KMS-11 (cell line): ENCODE measurements at regions not wholly inside any gene's neighbourhood (a gene's known extent, or its start where the extent isn't known, plus 50 kb on each side); places are given as distances from the start of the nearest gene placed in this dataset.

Experiments used
- H2AFZ ChIP-seq: fragments of 200-600 bp; sonication (generic); 2 replicates; pipeline ENCODE4 v1.6.1; 2016; ENCODE audit warnings: antibody characterized with exemption, mixed run types, low read depth
- H3K27ac ChIP-seq: fragments of 200-600 bp; sonication (generic); 2 replicates; pipeline ENCODE4 v1.6.1; 2016; ENCODE audit warnings: mild to moderate bottlenecking, mixed run types
- H3K27me3 ChIP-seq: fragments of 200-600 bp; sonication (generic); 2 replicates; pipeline ENCODE4 v1.6.1; 2017; ENCODE audit warnings: mild to moderate bottlenecking, low read depth, mixed run types, moderate library complexity; ENCODE audit not compliant: insufficient read depth
- H3K36me3 ChIP-seq: fragments of 200-600 bp; sonication (generic); 2 replicates; pipeline ENCODE4 v1.6.1; 2017; ENCODE audit warnings: mild to moderate bottlenecking, mixed run types; ENCODE audit not compliant: insufficient read depth
- H3K4me1 ChIP-seq: fragments of 200-600 bp; sonication (generic); 2 replicates; pipeline ENCODE4 v1.6.1; 2016; ENCODE audit warnings: mild to moderate bottlenecking, low read depth, mixed run types; ENCODE audit not compliant: poor library complexity, severe bottlenecking
- H3K4me2 ChIP-seq: fragments of 200-600 bp; sonication (generic); 2 replicates; pipeline ENCODE4 v1.7.0; 2016; ENCODE audit warnings: mild to moderate bottlenecking, mixed run types
- H3K4me3 ChIP-seq: fragments of 200-600 bp; sonication (generic); IDR thresholded peaks from 2 replicates; pipeline ENCODE4 v1.6.1; 2017; ENCODE audit warnings: low read depth, low read length, mixed read lengths; ENCODE audit not compliant: insufficient read depth
- H3K79me2 ChIP-seq: fragments of 200-600 bp; sonication (generic); 2 replicates; pipeline ENCODE4 v1.6.1; 2016; ENCODE audit warnings: low read depth, mixed run types; ENCODE audit not compliant: insufficient read depth
- H3K9ac ChIP-seq: fragments of 200-600 bp; sonication (generic); 2 replicates; pipeline ENCODE4 v1.6.1; 2016; ENCODE audit warnings: mild to moderate bottlenecking, mixed run types
- H4K20me1 ChIP-seq: fragments of 200-600 bp; sonication (generic); 2 replicates; pipeline ENCODE4 v1.6.1; 2016; ENCODE audit warnings: mild to moderate bottlenecking, mixed run types; ENCODE audit not compliant: insufficient read depth
- TF ChIP-seq, protein P1 (sequence below): fragments of 200-600 bp; sonication (generic); conservative IDR thresholded peaks from 2 replicates; pipeline ENCODE4 v1.6.1; 2017; ENCODE audit warnings: low read depth, mild to moderate bottlenecking, antibody characterized with exemption, low read length, moderate library complexity, mixed read lengths

DNA sequence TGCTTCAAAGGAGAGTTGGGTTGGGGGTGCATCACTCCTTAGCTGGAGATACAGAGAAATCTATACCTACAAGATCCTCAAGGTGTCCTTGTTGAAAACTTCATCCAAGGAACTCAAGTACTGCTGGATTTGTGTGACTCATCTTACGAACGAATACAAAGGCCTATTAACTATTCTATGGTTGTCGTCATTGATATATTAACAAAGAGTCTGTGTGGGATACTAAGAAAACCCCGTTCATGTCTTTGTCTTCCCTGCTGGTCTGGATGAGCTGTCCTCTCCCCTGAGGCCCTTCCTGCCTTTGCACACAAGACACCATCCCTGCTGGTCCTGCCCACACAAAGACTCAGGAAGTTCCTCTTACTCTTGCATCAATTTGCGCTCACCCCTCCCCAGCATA lies 54.9 kb upstream of the IRF2 start:
- Histone ChIP-seq H3K4me2 (no peak overlapping the region), H2AFZ (no peak overlapping the region), H3K27me3 (no peaks in the 10 kb centered on the region), H3K79me2 (no peaks in the 10 kb centered on the region; the same call in 1 of the 2 replicates), H3K9ac (no peak overlapping the region), H3K4me3 (no peak overlapping the region), H3K36me3 (no peaks in the 10 kb centered on the region), H3K4me1 (peaks cover 32% of the 10 kb centered on the region), H3K27ac (no peak overlapping the region), H4K20me1 (no peaks in the 10 kb centered on the region)
- TF ChIP-seq, protein P1, sequence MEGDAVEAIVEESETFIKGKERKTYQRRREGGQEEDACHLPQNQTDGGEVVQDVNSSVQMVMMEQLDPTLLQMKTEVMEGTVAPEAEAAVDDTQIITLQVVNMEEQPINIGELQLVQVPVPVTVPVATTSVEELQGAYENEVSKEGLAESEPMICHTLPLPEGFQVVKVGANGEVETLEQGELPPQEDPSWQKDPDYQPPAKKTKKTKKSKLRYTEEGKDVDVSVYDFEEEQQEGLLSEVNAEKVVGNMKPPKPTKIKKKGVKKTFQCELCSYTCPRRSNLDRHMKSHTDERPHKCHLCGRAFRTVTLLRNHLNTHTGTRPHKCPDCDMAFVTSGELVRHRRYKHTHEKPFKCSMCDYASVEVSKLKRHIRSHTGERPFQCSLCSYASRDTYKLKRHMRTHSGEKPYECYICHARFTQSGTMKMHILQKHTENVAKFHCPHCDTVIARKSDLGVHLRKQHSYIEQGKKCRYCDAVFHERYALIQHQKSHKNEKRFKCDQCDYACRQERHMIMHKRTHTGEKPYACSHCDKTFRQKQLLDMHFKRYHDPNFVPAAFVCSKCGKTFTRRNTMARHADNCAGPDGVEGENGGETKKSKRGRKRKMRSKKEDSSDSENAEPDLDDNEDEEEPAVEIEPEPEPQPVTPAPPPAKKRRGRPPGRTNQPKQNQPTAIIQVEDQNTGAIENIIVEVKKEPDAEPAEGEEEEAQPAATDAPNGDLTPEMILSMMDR, result no peak

DNA sequence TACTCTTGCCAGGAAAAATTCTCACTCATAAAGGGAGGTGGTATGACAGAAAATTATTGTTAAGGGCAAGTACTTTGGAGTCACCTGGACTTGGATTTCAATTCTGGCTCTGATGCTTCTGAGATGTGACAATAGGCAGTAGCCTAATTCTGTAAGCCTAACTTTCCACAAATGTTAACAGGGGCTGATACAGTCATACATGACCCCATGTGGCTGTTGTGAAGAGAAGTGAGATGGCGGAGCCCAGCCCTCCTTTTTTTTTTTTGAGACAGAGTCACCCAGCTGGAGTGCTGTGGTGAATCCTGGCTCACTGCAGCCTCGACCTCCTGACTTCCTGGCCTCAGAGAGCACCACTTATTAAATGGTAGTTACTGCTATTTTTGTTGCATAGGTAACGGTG lies 54.4 kb upstream of the IRF2 start:
- H3K4me2 ChIP-seq, result no peak overlapping the region
- no peak overlapping the region for H3K27ac ChIP-seq
- no peaks in the 10 kb centered on the region for H3K36me3 ChIP-seq

DNA sequence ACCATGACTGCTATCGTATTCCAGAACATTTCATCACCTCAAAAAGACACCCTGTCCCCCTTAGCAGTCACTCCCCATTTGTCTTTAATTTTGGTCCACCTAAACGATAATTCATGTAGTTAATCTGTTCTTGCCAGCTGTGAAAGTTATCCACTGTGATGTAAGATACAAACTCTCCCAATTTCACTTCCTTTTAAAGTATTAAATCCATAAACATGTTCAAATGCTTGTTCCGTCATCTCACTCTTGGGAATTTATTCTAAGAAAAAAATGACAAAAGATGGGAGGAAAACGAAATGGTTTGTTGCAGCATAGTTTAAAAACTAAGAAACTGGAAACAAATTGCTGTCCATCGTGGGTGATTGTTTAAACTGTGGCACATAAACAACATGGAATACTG lies 53.7 kb upstream of the IRF2 start:
- TF ChIP-seq, protein P1, result no peak
- Histone ChIP-seq H3K9ac (no peak overlapping the region), H3K79me2 (no peaks in the 10 kb centered on the region; the same call in 1 of the 2 replicates), H3K36me3 (no peaks in the 10 kb centered on the region), H2AFZ (no peak overlapping the region), H3K4me2 (no peak overlapping the region), H3K4me3 (no peak overlapping the region), H3K27ac (no peak overlapping the region), H3K27me3 (no peaks in the 10 kb centered on the region), H3K4me1 (peaks cover 19% of the 10 kb centered on the region), H4K20me1 (no peaks in the 10 kb centered on the region)

More for the DNA sequence above, 54.4 kb upstream of the IRF2 start:
- Histone ChIP-seq H2AFZ (no peak overlapping the region), H3K9ac (no peak overlapping the region), H3K27me3 (no peaks in the 10 kb centered on the region), H4K20me1 (no peaks in the 10 kb centered on the region), H3K4me1 (peaks cover 26% of the 10 kb centered on the region), H3K79me2 (no peaks in the 10 kb centered on the region; the same call in 1 of the 2 replicates), H3K4me3 (no peak overlapping the region)
- TF ChIP-seq, protein P1, result no peak

DNA sequence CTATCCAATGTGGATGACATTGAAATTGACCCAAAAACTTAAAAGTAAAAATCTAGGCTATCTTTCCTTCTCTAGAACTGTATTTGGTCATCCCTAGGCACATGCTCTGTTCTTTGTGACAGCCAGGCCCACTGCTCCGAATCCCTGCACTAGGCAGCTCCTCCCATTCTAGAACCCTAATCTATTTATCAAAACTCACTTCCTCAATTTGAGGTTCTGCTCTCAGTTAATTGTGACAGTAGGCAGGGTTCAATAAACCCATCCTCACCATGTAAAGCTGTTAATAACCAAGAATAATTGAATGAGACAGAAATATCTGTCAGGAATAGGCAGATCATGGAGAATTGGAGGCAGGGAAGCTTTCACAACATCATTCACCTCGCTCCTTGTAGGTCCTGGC lies 51.9 kb upstream of the IRF2 start:
- no peak overlapping the region for H3K9ac ChIP-seq
- TF ChIP-seq, protein P1, result no peak
- no peak overlapping the region for H3K4me3 ChIP-seq
- H4K20me1 ChIP-seq, result no peaks in the 10 kb centered on the region
- no peaks in the 10 kb centered on the region for H3K79me2 ChIP-seq
- H3K4me1 ChIP-seq, result peaks cover 1% of the 10 kb centered on the region
- H2AFZ ChIP-seq, result no peak overlapping the region
- H3K36me3 ChIP-seq, result no peaks in the 10 kb centered on the region
- no peak overlapping the region for H3K4me2 ChIP-seq
- H3K27me3 ChIP-seq, result no peaks in the 10 kb centered on the region
- no peak overlapping the region for H3K27ac ChIP-seq
